ENCODE measurements at regions not wholly inside any gene's neighbourhood (a gene's known extent, or its start where the extent isn't known, plus 50 kb on each side); places are given as distances from the start of the nearest gene placed in this dataset.

- TF ChIP-seq CEBPB (IDR thresholded peaks at IDR 0.05) (no peak), ZBTB7A (IDR thresholded peaks at IDR 0.05; ENCODE audit: low read depth) (no peak), FOXM1 (IDR thresholded peaks at IDR 0.05; ENCODE audit: borderline replicate concordance, low read depth) (no peak), USF1 (IDR thresholded peaks at IDR 0.05) (no peak), RAD21 (IDR thresholded peaks at IDR 0.05; ENCODE audit: low read depth) (no peak), TCF12 (IDR thresholded peaks at IDR 0.05; ENCODE audit: low read depth) (no peak), CREB1 (IDR thresholded peaks at IDR 0.05; ENCODE audit: low read depth) (no peak), TEAD4 (IDR thresholded peaks at IDR 0.05) (no peak), EP300 (IDR thresholded peaks at IDR 0.05; ENCODE audit: borderline replicate concordance) (no peak)
Measured at GRCh38 chr11:90629229-90629806, 406.5 kb upstream of the CHORDC1 start.

GRCh38 chr11:90614318-90614717, 391.5 kb upstream of the CHORDC1 start:
- TF ChIP-seq ZBTB7A (IDR thresholded peaks at IDR 0.05; ENCODE audit: low read depth): no peak
- TF ChIP-seq USF1 (IDR thresholded peaks at IDR 0.05): no peak
- no peak for TF ChIP-seq TAF1 (IDR thresholded peaks at IDR 0.05; ENCODE audit: low read depth)
- no peak for TF ChIP-seq EGR1 (IDR thresholded peaks at IDR 0.05)
- TF ChIP-seq CEBPB (IDR thresholded peaks at IDR 0.05): no peak
- no peak for TF ChIP-seq NFIC (IDR thresholded peaks at IDR 0.05)
- no peak for TF ChIP-seq REST (IDR thresholded peaks at IDR 0.05; ENCODE audit: low read depth)
- TF ChIP-seq FOXM1 (IDR thresholded peaks at IDR 0.05; ENCODE audit: borderline replicate concordance, low read depth): no peak

GRCh38 chr11:90606721-90607120, 383.9 kb upstream of the CHORDC1 start:
- TF ChIP-seq TAF1 (IDR thresholded peaks at IDR 0.05; ENCODE audit: low read depth): no peak
- no peak for TF ChIP-seq CEBPB (IDR thresholded peaks at IDR 0.05)
- TF ChIP-seq TCF12 (IDR thresholded peaks at IDR 0.05; ENCODE audit: low read depth): no peak
- no peak for TF ChIP-seq MAX (IDR thresholded peaks at IDR 0.05)
- no peak for TF ChIP-seq ZBTB7A (IDR thresholded peaks at IDR 0.05; ENCODE audit: low read depth)
- no peak for TF ChIP-seq REST (IDR thresholded peaks at IDR 0.05; ENCODE audit: low read depth)
- TF ChIP-seq TEAD4 (IDR thresholded peaks at IDR 0.05): no peak

- no peak for TF ChIP-seq YY1 (IDR thresholded peaks at IDR 0.05; ENCODE audit: low read depth)
- TF ChIP-seq TCF12 (IDR thresholded peaks at IDR 0.05; ENCODE audit: low read depth): no peak
- no peak for TF ChIP-seq NFIC (IDR thresholded peaks at IDR 0.05)
Measured at GRCh38 chr11:90601261-90601660, 378.4 kb upstream of the CHORDC1 start.

GRCh38 chr11:90594658-90595057, 371.8 kb upstream of the CHORDC1 start:
- TF ChIP-seq TCF12 (IDR thresholded peaks at IDR 0.05; ENCODE audit: low read depth) (no peak), CEBPB (IDR thresholded peaks at IDR 0.05) (no peak), CREB1 (IDR thresholded peaks at IDR 0.05; ENCODE audit: low read depth) (no peak), TEAD4 (IDR thresholded peaks at IDR 0.05) (no peak), ZBTB7A (IDR thresholded peaks at IDR 0.05; ENCODE audit: low read depth) (no peak), MAX (IDR thresholded peaks at IDR 0.05) (no peak), REST (IDR thresholded peaks at IDR 0.05; ENCODE audit: low read depth) (no peak), RAD21 (IDR thresholded peaks at IDR 0.05; ENCODE audit: low read depth) (no peak), NFIC (IDR thresholded peaks at IDR 0.05) (no peak)

Data from Ishikawa (cell line).